ENCODE measurements at regions not wholly inside any gene's neighbourhood (a gene's known extent, or its start where the extent isn't known, plus 50 kb on each side); places are given as distances from the start of the nearest gene placed in this dataset.

DNA sequence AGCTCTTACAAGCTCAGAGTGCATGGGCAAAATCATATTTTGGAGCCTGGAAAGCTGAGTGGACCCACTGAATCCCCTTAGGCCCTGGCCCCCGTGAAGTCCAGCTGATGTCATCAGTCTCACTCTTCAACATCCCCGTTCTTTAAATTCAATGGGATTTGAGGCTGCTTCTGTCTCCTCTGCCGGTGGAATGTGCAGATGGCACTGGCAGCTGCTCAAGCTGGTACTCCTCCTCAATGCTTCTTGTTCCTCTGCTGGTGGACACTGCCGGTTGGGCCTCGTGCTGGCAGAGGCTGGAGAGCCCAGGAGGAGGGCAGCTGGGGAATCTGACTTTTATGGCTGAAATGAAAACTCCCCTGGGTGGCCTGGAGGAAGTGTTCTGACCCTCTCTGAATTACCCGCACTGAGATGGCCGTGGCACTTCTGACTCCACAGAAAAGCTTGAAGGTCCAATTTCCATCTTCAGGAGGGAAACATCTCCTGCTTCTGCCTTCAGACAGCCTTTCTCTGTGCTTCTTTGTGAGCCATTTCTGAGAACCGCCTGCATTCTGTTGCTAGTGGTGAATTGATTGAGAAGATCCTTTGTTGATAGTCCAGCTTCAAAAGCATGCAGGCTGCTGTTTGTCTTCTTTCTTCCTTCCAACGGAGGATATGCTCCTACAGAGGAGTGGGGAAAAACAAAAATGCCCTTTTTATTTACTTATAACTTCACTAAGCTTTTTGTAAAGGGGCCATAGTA lies 298.9 kb downstream of the TMEM38B start:
- TF ChIP-seq, protein P1, sequence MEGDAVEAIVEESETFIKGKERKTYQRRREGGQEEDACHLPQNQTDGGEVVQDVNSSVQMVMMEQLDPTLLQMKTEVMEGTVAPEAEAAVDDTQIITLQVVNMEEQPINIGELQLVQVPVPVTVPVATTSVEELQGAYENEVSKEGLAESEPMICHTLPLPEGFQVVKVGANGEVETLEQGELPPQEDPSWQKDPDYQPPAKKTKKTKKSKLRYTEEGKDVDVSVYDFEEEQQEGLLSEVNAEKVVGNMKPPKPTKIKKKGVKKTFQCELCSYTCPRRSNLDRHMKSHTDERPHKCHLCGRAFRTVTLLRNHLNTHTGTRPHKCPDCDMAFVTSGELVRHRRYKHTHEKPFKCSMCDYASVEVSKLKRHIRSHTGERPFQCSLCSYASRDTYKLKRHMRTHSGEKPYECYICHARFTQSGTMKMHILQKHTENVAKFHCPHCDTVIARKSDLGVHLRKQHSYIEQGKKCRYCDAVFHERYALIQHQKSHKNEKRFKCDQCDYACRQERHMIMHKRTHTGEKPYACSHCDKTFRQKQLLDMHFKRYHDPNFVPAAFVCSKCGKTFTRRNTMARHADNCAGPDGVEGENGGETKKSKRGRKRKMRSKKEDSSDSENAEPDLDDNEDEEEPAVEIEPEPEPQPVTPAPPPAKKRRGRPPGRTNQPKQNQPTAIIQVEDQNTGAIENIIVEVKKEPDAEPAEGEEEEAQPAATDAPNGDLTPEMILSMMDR (IDR thresholded peaks at IDR 0.05), result no peak
- TF ChIP-seq POLR2A (IDR thresholded peaks at IDR 0.05) (no peak), POLR2AphosphoS5 (IDR thresholded peaks at IDR 0.05) (no peak)
